ENCODE measurements at regions not wholly inside any gene's neighbourhood (a gene's known extent, or its start where the extent isn't known, plus 50 kb on each side); places are given as distances from the start of the nearest gene placed in this dataset.

DNA sequence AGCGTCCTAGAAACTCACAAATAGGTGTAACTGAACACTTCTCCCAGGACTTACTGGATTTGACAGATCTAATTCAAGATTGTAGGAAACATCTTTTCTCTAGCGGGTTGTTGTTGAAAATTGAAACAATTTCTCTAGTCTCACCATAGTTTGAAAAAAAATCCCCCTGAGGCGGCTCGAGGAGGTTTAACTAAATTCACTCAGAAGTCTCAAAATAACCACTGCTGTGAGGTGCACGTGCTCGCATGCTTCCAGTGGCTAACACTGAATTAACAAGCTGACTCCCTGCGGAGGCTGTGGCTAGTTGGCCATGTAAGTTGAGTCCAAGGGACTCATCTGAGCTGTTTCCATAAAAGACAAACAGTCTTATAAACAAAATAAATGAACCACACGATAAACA, 503.9 kb downstream of the OCA2 start:
- no peaks in the 10 kb centered on the region for H3K9me3 ChIP-seq
- ChIA-PET CTCF (no interaction called here), POLR2A (no interaction called here)
- no peak overlapping the region for H3K27ac ChIP-seq (ENCODE audit: low read depth in 2 of 2, low read length in 1 of 2)
- H3K4me3 ChIP-seq (ENCODE audit: low read depth in 2 of 2, low read length in 1 of 2), result no peak overlapping the region
- H3K9ac ChIP-seq, result no peak overlapping the region
- H3K79me2 ChIP-seq (ENCODE audit: insufficient read depth), result no peaks in the 10 kb centered on the region
- H3K27me3 ChIP-seq (ENCODE audit: insufficient read depth), result no peaks in the 10 kb centered on the region
- H3F3A ChIP-seq (replicated peaks; ENCODE audit: insufficient read depth), result no peaks in the 10 kb centered on the region
- no peak for DNase-seq
- H3K36me3 ChIP-seq (replicated peaks in 1 of 2; ENCODE audit: control insufficient read depth in 1 of 2, insufficient read depth in 2 of 2, low read length in 1 of 2), result no peaks in the 10 kb centered on the region
- no peak overlapping the region for H3K4me2 ChIP-seq
- TF ChIP-seq USF2 (IDR thresholded peaks at IDR 0.05; ENCODE audit: borderline replicate concordance, low read depth, low read length) (no peak), MXI1 (IDR thresholded peaks at IDR 0.05; ENCODE audit: low read depth, low read length) (no peak), GATA2 (CRISPR knock-in tag; IDR thresholded peaks at IDR 0.05) (no peak), NFIC (IDR thresholded peaks at IDR 0.05; ENCODE audit: borderline replicate concordance) (no peak)
- TF ChIP-seq, protein P1, sequence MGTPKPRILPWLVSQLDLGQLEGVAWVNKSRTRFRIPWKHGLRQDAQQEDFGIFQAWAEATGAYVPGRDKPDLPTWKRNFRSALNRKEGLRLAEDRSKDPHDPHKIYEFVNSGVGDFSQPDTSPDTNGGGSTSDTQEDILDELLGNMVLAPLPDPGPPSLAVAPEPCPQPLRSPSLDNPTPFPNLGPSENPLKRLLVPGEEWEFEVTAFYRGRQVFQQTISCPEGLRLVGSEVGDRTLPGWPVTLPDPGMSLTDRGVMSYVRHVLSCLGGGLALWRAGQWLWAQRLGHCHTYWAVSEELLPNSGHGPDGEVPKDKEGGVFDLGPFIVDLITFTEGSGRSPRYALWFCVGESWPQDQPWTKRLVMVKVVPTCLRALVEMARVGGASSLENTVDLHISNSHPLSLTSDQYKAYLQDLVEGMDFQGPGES (IDR thresholded peaks at IDR 0.05; ENCODE audit: low read depth, low read length), result no peak
- H3K9me2 ChIP-seq, result no peaks in the 10 kb centered on the region
- H4K20me1 ChIP-seq (ENCODE audit: insufficient read depth), result no peaks in the 10 kb centered on the region
- H3K4me1 ChIP-seq (ENCODE audit: control insufficient read depth in 1 of 2, insufficient read depth in 2 of 2, low read depth in 1 of 2, low read length in 1 of 2), result no peaks in the 10 kb centered on the region; a peak in 1 of 4 replicates
- 31% methylated on average over 8 of the region's 8 CpGs for WGBS (ENCODE audit: low lambda C conversion rate)
- H2AFZ ChIP-seq (ENCODE audit: low read depth), result no peak overlapping the region

- CTCF ChIA-PET, result no interaction called here
- TF ChIP-seq GATA2 (CRISPR knock-in tag; IDR thresholded peaks at IDR 0.05) (no peak), FOXM1 (IDR thresholded peaks at IDR 0.05; ENCODE audit: low read depth) (no peak), TEAD4 (IDR thresholded peaks at IDR 0.05; ENCODE audit: borderline replicate concordance, insufficient read depth) (no peak), RFX5 (IDR thresholded peaks at IDR 0.05; ENCODE audit: low read length) (no peak), FOSL2 (IDR thresholded peaks at IDR 0.05; ENCODE audit: borderline replicate concordance, low read depth) (no peak), POLR2AphosphoS5 (IDR thresholded peaks at IDR 0.05; ENCODE audit: low read depth, low read length) (no peak), YY1 (IDR thresholded peaks at IDR 0.05; ENCODE audit: low read depth) (no peak), SIN3A (IDR thresholded peaks at IDR 0.05; ENCODE audit: borderline replicate concordance, low read depth, low read length) (no peak), TAF1 (IDR thresholded peaks at IDR 0.05; ENCODE audit: borderline replicate concordance, low read depth, low read length) (no peak), TCF12 (IDR thresholded peaks at IDR 0.05) (no peak), RXRA (IDR thresholded peaks at IDR 0.05; ENCODE audit: borderline replicate concordance, low read depth) (no peak), JUND (IDR thresholded peaks at IDR 0.05) (no peak), RCOR1 (IDR thresholded peaks at IDR 0.05; ENCODE audit: low read length) (no peak), NRF1 (IDR thresholded peaks at IDR 0.05; ENCODE audit: low read depth, low read length) (no peak), FOXJ3 (CRISPR knock-in tag; IDR thresholded peaks at IDR 0.05) (no peak), EZH2phosphoT487 (IDR thresholded peaks at IDR 0.05; ENCODE audit: borderline replicate concordance, low read depth) (no peak), SMC3 (IDR thresholded peaks at IDR 0.05; ENCODE audit: low read depth, low read length) (no peak)
- TF ChIP-seq, protein P2, sequence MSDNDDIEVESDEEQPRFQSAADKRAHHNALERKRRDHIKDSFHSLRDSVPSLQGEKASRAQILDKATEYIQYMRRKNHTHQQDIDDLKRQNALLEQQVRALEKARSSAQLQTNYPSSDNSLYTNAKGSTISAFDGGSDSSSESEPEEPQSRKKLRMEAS (IDR thresholded peaks at IDR 0.05; ENCODE audit: low read depth), result no peak
- TF ChIP-seq, protein P3, sequence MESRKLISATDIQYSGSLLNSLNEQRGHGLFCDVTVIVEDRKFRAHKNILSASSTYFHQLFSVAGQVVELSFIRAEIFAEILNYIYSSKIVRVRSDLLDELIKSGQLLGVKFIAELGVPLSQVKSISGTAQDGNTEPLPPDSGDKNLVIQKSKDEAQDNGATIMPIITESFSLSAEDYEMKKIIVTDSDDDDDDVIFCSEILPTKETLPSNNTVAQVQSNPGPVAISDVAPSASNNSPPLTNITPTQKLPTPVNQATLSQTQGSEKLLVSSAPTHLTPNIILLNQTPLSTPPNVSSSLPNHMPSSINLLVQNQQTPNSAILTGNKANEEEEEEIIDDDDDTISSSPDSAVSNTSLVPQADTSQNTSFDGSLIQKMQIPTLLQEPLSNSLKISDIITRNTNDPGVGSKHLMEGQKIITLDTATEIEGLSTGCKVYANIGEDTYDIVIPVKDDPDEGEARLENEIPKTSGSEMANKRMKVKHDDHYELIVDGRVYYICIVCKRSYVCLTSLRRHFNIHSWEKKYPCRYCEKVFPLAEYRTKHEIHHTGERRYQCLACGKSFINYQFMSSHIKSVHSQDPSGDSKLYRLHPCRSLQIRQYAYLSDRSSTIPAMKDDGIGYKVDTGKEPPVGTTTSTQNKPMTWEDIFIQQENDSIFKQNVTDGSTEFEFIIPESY (IDR thresholded peaks at IDR 0.05; ENCODE audit: borderline replicate concordance, low read depth), result no peak
- TF ChIP-seq, protein P1 (IDR thresholded peaks at IDR 0.05; ENCODE audit: low read depth, low read length), result no peak
Observed at GRCh38 chr15:27592036-27592760, 506.9 kb downstream of the OCA2 start.

More at GRCh38 chr15:27592036-27592760, 506.9 kb downstream of the OCA2 start:
- Histone ChIP-seq H3K4me3 (ENCODE audit: low read depth in 2 of 2, low read length in 1 of 2) (no peak overlapping the region), H3K9me3 (no peaks in the 10 kb centered on the region), H3K9me2 (no peaks in the 10 kb centered on the region), H3K36me3 (replicated peaks in 1 of 2; ENCODE audit: control insufficient read depth in 1 of 2, insufficient read depth in 2 of 2, low read length in 1 of 2) (no peaks in the 10 kb centered on the region), H3K4me2 (no peak overlapping the region), H3K27me3 (ENCODE audit: insufficient read depth) (no peaks in the 10 kb centered on the region), H4K20me1 (ENCODE audit: insufficient read depth) (no peaks in the 10 kb centered on the region), H3K79me2 (ENCODE audit: insufficient read depth) (no peaks in the 10 kb centered on the region), H3K9ac (no peak overlapping the region), H2AFZ (ENCODE audit: low read depth) (no peak overlapping the region), H3K4me1 (ENCODE audit: control insufficient read depth in 1 of 2, insufficient read depth in 2 of 2, low read depth in 1 of 2, low read length in 1 of 2) (no peaks in the 10 kb centered on the region; a peak in 1 of 4 replicates), H3K27ac (ENCODE audit: low read depth in 2 of 2, low read length in 1 of 2) (no peak overlapping the region), H3F3A (replicated peaks; ENCODE audit: insufficient read depth) (no peaks in the 10 kb centered on the region)
- POLR2A ChIA-PET, result no interaction called here
- DNase-seq, result no peak
- WGBS (ENCODE audit: low lambda C conversion rate), result 18% methylated on average over 3 of the region's 3 CpGs
